ENCODE measurements at regions not wholly inside any gene's neighbourhood (a gene's known extent, or its start where the extent isn't known, plus 50 kb on each side); places are given as distances from the start of the nearest gene placed in this dataset.

DNA sequence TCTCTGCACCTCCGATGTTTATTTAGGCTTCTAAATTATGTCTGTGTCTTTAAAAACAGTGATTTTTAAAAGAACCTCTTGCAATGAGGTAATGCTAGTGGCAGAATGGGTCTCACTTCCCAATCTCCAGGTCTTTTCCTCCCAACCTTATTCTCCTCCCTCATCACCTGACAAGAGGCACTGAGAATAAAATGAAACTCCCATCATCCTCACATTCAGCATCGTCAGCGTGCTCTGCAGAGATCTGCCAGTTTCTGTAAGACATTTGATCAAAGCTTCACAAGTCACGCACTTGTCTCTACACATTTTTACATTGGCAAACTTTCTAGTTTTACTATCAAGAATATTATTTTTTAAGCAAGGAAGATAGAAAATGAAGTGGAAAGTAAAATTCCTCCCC, 420.5 kb downstream of the GABRB3 start:
- TF ChIP-seq, protein P1, sequence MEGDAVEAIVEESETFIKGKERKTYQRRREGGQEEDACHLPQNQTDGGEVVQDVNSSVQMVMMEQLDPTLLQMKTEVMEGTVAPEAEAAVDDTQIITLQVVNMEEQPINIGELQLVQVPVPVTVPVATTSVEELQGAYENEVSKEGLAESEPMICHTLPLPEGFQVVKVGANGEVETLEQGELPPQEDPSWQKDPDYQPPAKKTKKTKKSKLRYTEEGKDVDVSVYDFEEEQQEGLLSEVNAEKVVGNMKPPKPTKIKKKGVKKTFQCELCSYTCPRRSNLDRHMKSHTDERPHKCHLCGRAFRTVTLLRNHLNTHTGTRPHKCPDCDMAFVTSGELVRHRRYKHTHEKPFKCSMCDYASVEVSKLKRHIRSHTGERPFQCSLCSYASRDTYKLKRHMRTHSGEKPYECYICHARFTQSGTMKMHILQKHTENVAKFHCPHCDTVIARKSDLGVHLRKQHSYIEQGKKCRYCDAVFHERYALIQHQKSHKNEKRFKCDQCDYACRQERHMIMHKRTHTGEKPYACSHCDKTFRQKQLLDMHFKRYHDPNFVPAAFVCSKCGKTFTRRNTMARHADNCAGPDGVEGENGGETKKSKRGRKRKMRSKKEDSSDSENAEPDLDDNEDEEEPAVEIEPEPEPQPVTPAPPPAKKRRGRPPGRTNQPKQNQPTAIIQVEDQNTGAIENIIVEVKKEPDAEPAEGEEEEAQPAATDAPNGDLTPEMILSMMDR (IDR thresholded peaks at IDR 0.05; ENCODE audit: low read depth, low read length), result no peak
- TF ChIP-seq EZH2phosphoT487 (IDR thresholded peaks at IDR 0.05; ENCODE audit: low read depth), result no peak

Measured in OCI-LY3 (cell line).